H1 (cell line): ENCODE measurements at regions not wholly inside any gene's neighbourhood (a gene's known extent, or its start where the extent isn't known, plus 50 kb on each side); places are given as distances from the start of the nearest gene placed in this dataset.
"Not testable (repeated sequence)": the region's sequence is repeated elsewhere in the genome, so short reads cannot be mapped to it uniquely, and the experiment has no call there.

Experiments
- CTCF ChIA-PET: fragments of 300-600 bp; sonication (Branson Sonifier 250); formaldehyde crosslinking; loops from one replicate; lab custom pipeline; 2021; ENCODE audit not compliant: partially characterized antibody; lab: Charles Lee
- POLR2A ChIA-PET: fragments of 300-600 bp; sonication (Branson Sonifier 250); formaldehyde crosslinking; loops from one replicate; lab custom pipeline; 2021; ENCODE audit warnings: inconsistent platforms; ENCODE audit not compliant: partially characterized antibody; lab: Charles Lee
- DNase-seq, 2 experiments: peaks; one replicate each; pipeline versions ENCODE4 v3.0.0 to v3.0.0-alpha.2; 2010 to 2022; ENCODE audit warnings: low spot score in 2 of 2, low read depth in 1 of 2, mixed read lengths in 1 of 2
- FAIRE-seq: peaks from 2 replicates; lab custom pipeline; 2011; peaks lifted over from hg19 to GRCh38; lab: Jason Lieb, UNC
- H2AFZ ChIP-seq: 2 replicates; pipeline ENCODE4 v1.8.1; 2012; ENCODE audit warnings: low read length, inconsistent platforms
- H2AK5ac ChIP-seq: 2 replicates; pipeline ENCODE4 v1.6.1; 2013; ENCODE audit warnings: low read depth, low read length
- H2BK120ac ChIP-seq: replicated peaks from 2 replicates; pipeline ENCODE3; 2013; ENCODE audit warnings: low read depth, low read length, inconsistent platforms
- H2BK12ac ChIP-seq: 2 replicates; pipeline ENCODE4 v1.6.1; 2013; ENCODE audit warnings: low read depth, low read length
- H2BK15ac ChIP-seq: 2 replicates; pipeline ENCODE4 v1.6.1; 2013; ENCODE audit warnings: low read length
- H2BK20ac ChIP-seq: 2 replicates; pipeline ENCODE4 v1.6.1; 2013; ENCODE audit warnings: low read length
- H2BK5ac ChIP-seq: 2 replicates; pipeline ENCODE4 v1.6.1; 2013; ENCODE audit warnings: low read depth, low read length
- H3K14ac ChIP-seq: 2 replicates; pipeline ENCODE4 v1.6.1; 2013; ENCODE audit warnings: inconsistent platforms; ENCODE audit not compliant: insufficient read length
- H3K18ac ChIP-seq: 2 replicates; pipeline ENCODE4 v1.6.1; 2013; ENCODE audit warnings: low read length; ENCODE audit errors: extremely low read depth
- H3K23ac ChIP-seq: 2 replicates; pipeline ENCODE4 v1.6.1; 2013; ENCODE audit warnings: inconsistent platforms; ENCODE audit not compliant: insufficient read length
- H3K23me2 ChIP-seq: 2 replicates; pipeline ENCODE4 v1.6.1; 2013; ENCODE audit warnings: low read depth, low read length
- H3K27ac ChIP-seq: 2 replicates; pipeline ENCODE4 v1.6.1; 2011; ENCODE audit warnings: low read depth, low read length, inconsistent platforms
- H3K27me3 ChIP-seq, 4 experiments: replicated peaks in 1 of 4; 1 replicate in 1 of 4; 2 replicates in 3 of 4; pipeline versions ENCODE4 v1.6.1 to v1.8.1; 2011 to 2013; ENCODE audit warnings: low read length in 3 of 4, mild to moderate bottlenecking in 3 of 4, inconsistent platforms in 2 of 4, mixed read lengths in 2 of 4, moderate library complexity in 1 of 4; ENCODE audit not compliant: control insufficient read depth in 3 of 4, insufficient read depth in 3 of 4; ENCODE audit errors: extremely low read depth in 1 of 4
- H3K36me3 ChIP-seq, 4 experiments: 2 replicates each; pipeline versions ENCODE4 v1.6.1 to v1.8.1; 2011 to 2013; ENCODE audit warnings: mild to moderate bottlenecking in 4 of 4, low read length in 3 of 4, moderate library complexity in 2 of 4, control low read depth in 1 of 4, inconsistent platforms in 1 of 4; ENCODE audit not compliant: insufficient read depth in 4 of 4, control insufficient read depth in 2 of 4
- H3K4ac ChIP-seq: replicated peaks from 2 replicates; pipeline ENCODE3; 2013; ENCODE audit warnings: low read length, low read depth, mixed read lengths, inconsistent platforms; ENCODE audit not compliant: insufficient read length
- H3K4me1 ChIP-seq, 4 experiments: replicated peaks in 1 of 4; 1 replicate in 1 of 4; 2 replicates in 3 of 4; pipeline versions ENCODE4 v1.6.1 to v1.8.1; 2011 to 2013; ENCODE audit warnings: low read length in 3 of 4, inconsistent platforms in 2 of 4, mixed read lengths in 1 of 4; ENCODE audit not compliant: insufficient read depth in 4 of 4, control insufficient read depth in 3 of 4
- H3K4me2 ChIP-seq, 2 experiments: 2 replicates each; pipeline versions ENCODE4 v1.6.1 to v1.8.1; 2011 to 2013; ENCODE audit warnings: low read depth in 2 of 2, low read length in 2 of 2, control low read depth in 1 of 2, inconsistent platforms in 1 of 2, mild to moderate bottlenecking in 1 of 2; ENCODE audit not compliant: insufficient read depth in 1 of 2
- H3K4me3 ChIP-seq, 4 experiments: fragments of 200-600, 300-600 bp in 1 of 4; sonication (generic), shearing (Covaris generic), sonication (Bioruptor Twin) in 1 of 4; 2 replicates each; pipeline versions ENCODE4 v1.5.1 to v1.8.1; 2011 to 2016; ENCODE audit warnings: low read length in 4 of 4, low read depth in 3 of 4, control low read depth in 2 of 4, inconsistent platforms in 2 of 4, mild to moderate bottlenecking in 2 of 4, mixed read lengths in 1 of 4, moderate library complexity in 1 of 4; ENCODE audit not compliant: insufficient read depth in 2 of 4; ENCODE audit errors: extremely low read depth in 1 of 4
- H3K56ac ChIP-seq: replicated peaks from 2 replicates; pipeline ENCODE3; 2013; ENCODE audit warnings: low read depth, mild to moderate bottlenecking, mixed read lengths, low read length, inconsistent platforms; ENCODE audit not compliant: insufficient read length
- H3K79me1 ChIP-seq: 2 replicates; pipeline ENCODE4 v1.6.1; 2013; ENCODE audit warnings: low read depth, low read length, control low read depth
- H3K79me2 ChIP-seq, 2 experiments: 2 replicates each; pipeline versions ENCODE4 v1.6.1 to v1.8.1; 2012 to 2013; ENCODE audit warnings: low read length in 2 of 2, mild to moderate bottlenecking in 2 of 2, inconsistent platforms in 1 of 2; ENCODE audit not compliant: insufficient read depth in 2 of 2, control insufficient read depth in 1 of 2
- H3K9ac ChIP-seq, 4 experiments: replicated peaks in 1 of 4; 1 replicate in 1 of 4; 2 replicates in 3 of 4; pipeline versions ENCODE4 v1.6.1 to v1.8.1; 2011 to 2013; ENCODE audit warnings: low read depth in 3 of 4, low read length in 3 of 4, control low read depth in 2 of 4, mild to moderate bottlenecking in 2 of 4, moderate library complexity in 2 of 4, inconsistent platforms in 1 of 4; ENCODE audit errors: extremely low read depth in 1 of 4
- H3K9me3 ChIP-seq, 2 experiments: 2 replicates each; pipeline versions ENCODE4 v1.6.1 to v1.8.1; 2012 to 2013; ENCODE audit warnings: mild to moderate bottlenecking in 2 of 2, moderate library complexity in 2 of 2, control low read depth in 1 of 2, inconsistent platforms in 1 of 2, low read depth in 1 of 2, low read length in 1 of 2, mixed read lengths in 1 of 2; ENCODE audit not compliant: insufficient read depth in 2 of 2
- H4K20me1 ChIP-seq, 2 experiments: replicated peaks in 1 of 2; 2 replicates each; pipeline versions ENCODE3 to v1.8.1; 2011 to 2013; ENCODE audit warnings: inconsistent platforms in 2 of 2, low read length in 2 of 2, mild to moderate bottlenecking in 1 of 2; ENCODE audit not compliant: insufficient read depth in 2 of 2, control insufficient read depth in 1 of 2
- H4K5ac ChIP-seq: 2 replicates; pipeline ENCODE4 v1.6.1; 2013; ENCODE audit warnings: low read length, low read depth, mixed read lengths, inconsistent platforms; ENCODE audit not compliant: insufficient read length
- H4K8ac ChIP-seq: 2 replicates; pipeline ENCODE4 v1.8.0; 2013; ENCODE audit warnings: mild to moderate bottlenecking, moderate library complexity, low read length, inconsistent platforms; ENCODE audit not compliant: insufficient read depth; ENCODE audit errors: extremely low read depth
- H4K91ac ChIP-seq: replicated peaks from 2 replicates; pipeline ENCODE3; 2013; ENCODE audit warnings: low read length, mixed read lengths, inconsistent platforms; ENCODE audit not compliant: insufficient read length
- BACH1 ChIP-seq: IDR thresholded peaks from 2 replicates; pipeline ENCODE4 v1.6.1; 2012; ENCODE audit warnings: low read length, improper control_type of control experiment
- CBX5 ChIP-seq: fragments of 300-800, 300-1000 bp; sonication (generic); IDR thresholded peaks from 2 replicates; pipeline ENCODE4 v1.7.1; 2016; ENCODE audit warnings: antibody characterized with exemption, low read length, low read depth
- CHD1 ChIP-seq: IDR thresholded peaks from 2 replicates; pipeline ENCODE4 v1.6.1; 2012; ENCODE audit warnings: low read depth, low read length, improper control_type of control experiment
- GTF2F1 ChIP-seq: IDR thresholded peaks from 2 replicates; pipeline ENCODE4 v1.6.1; 2012; ENCODE audit warnings: low read depth, low read length, improper control_type of control experiment, borderline replicate concordance
- KDM5A ChIP-seq: fragments of 200-600 bp; IDR thresholded peaks from 2 replicates; pipeline ENCODE4 v1.7.1; 2012; ENCODE audit warnings: mild to moderate bottlenecking, low read length, inconsistent platforms, mixed read lengths
- MAFK ChIP-seq: IDR thresholded peaks from 2 replicates; pipeline ENCODE4 v1.6.1; 2012; ENCODE audit warnings: low read depth, mild to moderate bottlenecking, improper control_type of control experiment, low read length
- PHF8 ChIP-seq: fragments of 200-600 bp; sonication (generic); conservative IDR thresholded peaks from 2 replicates; pipeline ENCODE4 v1.7.1; 2012; ENCODE audit warnings: low read depth, mild to moderate bottlenecking, inconsistent platforms, low read length, moderate library complexity
- SRF ChIP-seq: IDR thresholded peaks from 2 replicates; pipeline ENCODE4 v1.6.1; 2011; ENCODE audit warnings: mild to moderate bottlenecking, low read depth, low read length, moderate library complexity
- ZNF274 ChIP-seq: IDR thresholded peaks from 2 replicates; pipeline ENCODE4 v1.7.0; 2012; ENCODE audit warnings: low read length, borderline replicate concordance; ENCODE audit errors: extremely low read depth

GRCh38 chr2:230602562-230603230, 109.9 kb upstream of the CAB39 start (continued):
- no peak for TF ChIP-seq SRF
- TF ChIP-seq CBX5, result no peak
- no peak for TF ChIP-seq CHD1
- no peak for TF ChIP-seq ZNF274
- no peak for TF ChIP-seq MAFK
- TF ChIP-seq GTF2F1, result no peak
- TF ChIP-seq BACH1, result no peak
- no peak for TF ChIP-seq KDM5A
- TF ChIP-seq PHF8, result no peak
- TF ChIP-seq, all 59 proteins: peak for 0

- H3K27ac ChIP-seq, H3K4ac ChIP-seq, H3K27me3 ChIP-seq, H3K9me3 ChIP-seq, H3K4me3 ChIP-seq, H3K56ac ChIP-seq, H2BK5ac ChIP-seq, H3K4me1 ChIP-seq, H3K36me3 ChIP-seq, H4K5ac ChIP-seq, FAIRE-seq, H2BK15ac ChIP-seq, H3K23me2 ChIP-seq, H3K14ac ChIP-seq, H4K91ac ChIP-seq, H3K23ac ChIP-seq, H2BK120ac ChIP-seq, H3K4me2 ChIP-seq, POLR2A ChIA-PET, H3K79me2 ChIP-seq, H2BK12ac ChIP-seq, H2AFZ ChIP-seq, DNase-seq, H3K18ac ChIP-seq, H2AK5ac ChIP-seq, H4K20me1 ChIP-seq, H3K9ac ChIP-seq, H4K8ac ChIP-seq, H2BK20ac ChIP-seq, H3K79me1 ChIP-seq: not testable (repeated sequence)
- CTCF ChIA-PET, result interaction anchor here (1.2 to 2.0 kb wide), 2 partner anchors 11 to 195 kb away, joined by 3 to 5 read pairs; no protein-coding TSS in a partner anchor
Observed at GRCh38 chr2:230603317-230603716, 109.3 kb upstream of the CAB39 start.
